ENCODE measurements at regions not wholly inside any gene's neighbourhood (a gene's known extent, or its start where the extent isn't known, plus 50 kb on each side); places are given as distances from the start of the nearest gene placed in this dataset.
"Not testable (repeated sequence)": the region's sequence is repeated elsewhere in the genome, so short reads cannot be mapped to it uniquely, and the experiment has no call there.

DNA sequence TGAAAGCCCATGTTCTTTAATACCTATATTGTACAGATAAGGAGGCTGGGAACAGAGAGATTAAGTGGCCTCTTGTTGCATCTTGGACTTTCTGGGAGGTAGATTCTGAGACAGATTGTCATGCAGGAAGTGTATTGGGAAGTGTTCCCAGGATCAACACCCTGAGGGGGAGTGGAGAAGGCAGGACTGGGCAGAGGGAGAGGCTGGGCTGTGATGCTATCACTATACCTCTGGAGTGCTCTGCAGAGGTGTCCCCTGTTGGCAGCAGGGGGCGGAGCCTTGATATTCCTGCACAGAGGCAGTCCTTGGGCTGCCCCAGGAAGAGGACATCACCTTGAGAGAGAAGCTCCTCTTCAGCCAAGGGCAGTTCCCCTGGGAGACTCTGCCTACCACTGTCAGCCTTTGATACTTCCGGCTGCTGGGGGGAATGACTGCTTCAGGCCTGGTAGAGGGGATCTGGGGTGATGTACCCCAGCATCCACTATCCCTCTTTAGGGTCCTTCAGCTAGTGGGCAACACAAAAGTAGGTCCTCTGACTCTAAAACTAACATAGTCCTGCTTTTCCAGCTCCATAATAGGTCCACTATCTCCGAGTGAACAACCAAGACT lies 97.4 kb upstream of the RNU6-1 start:
- Histone ChIP-seq H3K27me3 (no peaks in the 10 kb centered on the region), H3K9me3 (no peaks in the 10 kb centered on the region), H3K4me1 (no peaks in the 10 kb centered on the region), H3K36me3 (no peaks in the 10 kb centered on the region), H3K4me3 (no peak overlapping the region), H3K27ac (no peak overlapping the region)
- ATAC-seq (peak; percentile 31), DNase-seq (no peak)
- intact Hi-C loops (cut with DNase I): no loop called here
- TF ChIP-seq, protein P1, sequence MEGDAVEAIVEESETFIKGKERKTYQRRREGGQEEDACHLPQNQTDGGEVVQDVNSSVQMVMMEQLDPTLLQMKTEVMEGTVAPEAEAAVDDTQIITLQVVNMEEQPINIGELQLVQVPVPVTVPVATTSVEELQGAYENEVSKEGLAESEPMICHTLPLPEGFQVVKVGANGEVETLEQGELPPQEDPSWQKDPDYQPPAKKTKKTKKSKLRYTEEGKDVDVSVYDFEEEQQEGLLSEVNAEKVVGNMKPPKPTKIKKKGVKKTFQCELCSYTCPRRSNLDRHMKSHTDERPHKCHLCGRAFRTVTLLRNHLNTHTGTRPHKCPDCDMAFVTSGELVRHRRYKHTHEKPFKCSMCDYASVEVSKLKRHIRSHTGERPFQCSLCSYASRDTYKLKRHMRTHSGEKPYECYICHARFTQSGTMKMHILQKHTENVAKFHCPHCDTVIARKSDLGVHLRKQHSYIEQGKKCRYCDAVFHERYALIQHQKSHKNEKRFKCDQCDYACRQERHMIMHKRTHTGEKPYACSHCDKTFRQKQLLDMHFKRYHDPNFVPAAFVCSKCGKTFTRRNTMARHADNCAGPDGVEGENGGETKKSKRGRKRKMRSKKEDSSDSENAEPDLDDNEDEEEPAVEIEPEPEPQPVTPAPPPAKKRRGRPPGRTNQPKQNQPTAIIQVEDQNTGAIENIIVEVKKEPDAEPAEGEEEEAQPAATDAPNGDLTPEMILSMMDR (IDR thresholded peaks at IDR 0.05): no peak

DNA sequence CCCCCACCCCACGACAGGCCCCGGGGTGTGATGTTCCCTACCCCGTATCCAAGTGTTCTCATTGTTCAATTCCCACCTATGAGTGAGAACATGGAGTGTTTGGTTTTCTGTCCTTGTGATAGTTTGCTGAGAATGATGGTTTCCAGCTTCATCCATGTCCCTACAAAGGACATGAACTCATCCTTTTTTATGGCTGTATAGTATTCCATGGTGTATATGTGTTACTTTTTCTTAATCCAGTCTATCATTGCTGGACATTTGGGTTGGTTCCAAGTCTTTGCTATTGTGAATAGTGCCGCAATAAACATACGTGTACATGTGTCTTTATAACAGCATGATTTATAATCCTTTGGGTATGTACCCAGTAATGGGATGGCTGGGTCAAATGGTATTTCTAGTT lies 99.3 kb upstream of the RNU6-1 start:
- H3K4me3 ChIP-seq; H3K27me3 ChIP-seq; DNase-seq; H3K27ac ChIP-seq; H3K4me1 ChIP-seq; intact Hi-C loops (cut with DNase I); H3K9me3 ChIP-seq; ATAC-seq; H3K36me3 ChIP-seq: not testable (repeated sequence)

DNA sequence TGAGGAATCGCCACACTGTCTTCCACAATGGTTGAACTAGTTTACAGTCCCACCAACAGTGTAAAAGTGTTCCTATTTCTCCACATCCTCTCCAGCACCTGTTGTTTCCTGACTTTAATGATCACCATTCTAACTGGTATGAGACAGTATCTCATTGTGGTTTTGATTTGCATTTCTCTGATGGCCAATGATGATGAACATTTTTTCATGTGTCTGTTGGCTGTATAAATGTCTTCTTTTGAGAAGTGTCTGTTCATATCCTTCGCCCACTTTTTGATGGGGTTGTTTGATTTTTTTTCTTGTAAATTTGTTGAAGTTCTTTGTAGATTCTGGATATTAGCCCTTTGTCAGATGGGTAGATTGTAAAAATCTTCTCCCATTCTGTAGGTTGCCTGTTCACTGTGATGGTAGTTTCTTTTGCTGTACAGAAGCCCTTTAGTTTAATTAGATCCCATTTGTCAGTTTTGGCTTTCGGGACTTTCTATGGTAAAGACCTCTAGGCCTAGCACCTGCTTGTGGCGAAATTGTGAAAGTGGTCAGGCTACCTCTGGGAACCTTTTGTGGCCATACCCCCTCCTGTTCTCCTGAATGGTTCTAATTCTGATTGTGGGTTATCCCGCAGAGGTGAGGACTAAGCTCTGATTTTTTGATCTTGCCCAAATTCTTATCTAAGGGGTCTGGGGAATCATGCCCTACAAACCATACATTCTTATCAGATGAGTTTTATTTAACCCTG lies 99.9 kb upstream of the RNU6-1 start:
- H3K27ac ChIP-seq; intact Hi-C loops (cut with DNase I); ATAC-seq; H3K4me1 ChIP-seq; H3K27me3 ChIP-seq; DNase-seq; H3K36me3 ChIP-seq; H3K9me3 ChIP-seq; H3K4me3 ChIP-seq: not testable (repeated sequence)

DNA sequence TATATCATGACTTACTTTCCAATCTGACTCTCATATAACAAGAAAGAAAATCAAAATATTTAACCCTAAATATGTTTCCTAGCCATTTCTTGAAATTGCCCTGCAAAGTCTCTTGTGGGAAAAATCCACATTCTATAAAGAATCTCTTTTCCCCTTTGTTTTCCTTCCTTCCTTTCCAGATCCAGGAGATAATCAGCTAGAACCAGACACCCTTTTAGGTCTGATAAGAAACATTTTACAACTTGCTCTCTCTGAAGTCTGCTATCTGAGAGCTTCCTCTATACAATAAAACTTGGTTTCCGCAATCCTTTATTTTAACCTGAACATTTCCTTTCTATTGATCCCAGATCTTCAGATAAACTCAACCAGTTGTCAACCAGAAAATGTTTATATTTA lies 100.5 kb upstream of the RNU6-1 start:
- Histone ChIP-seq H3K27ac (no peak overlapping the region), H3K36me3 (no peaks in the 10 kb centered on the region), H3K4me1 (no peaks in the 10 kb centered on the region), H3K4me3 (no peak overlapping the region), H3K27me3 (no peaks in the 10 kb centered on the region), H3K9me3 (no peaks in the 10 kb centered on the region)
- TF ChIP-seq, protein P1 (IDR thresholded peaks at IDR 0.05): no peak
- intact Hi-C loops (cut with DNase I): no loop called here
- ATAC-seq (no peak), DNase-seq (no peak)

DNA sequence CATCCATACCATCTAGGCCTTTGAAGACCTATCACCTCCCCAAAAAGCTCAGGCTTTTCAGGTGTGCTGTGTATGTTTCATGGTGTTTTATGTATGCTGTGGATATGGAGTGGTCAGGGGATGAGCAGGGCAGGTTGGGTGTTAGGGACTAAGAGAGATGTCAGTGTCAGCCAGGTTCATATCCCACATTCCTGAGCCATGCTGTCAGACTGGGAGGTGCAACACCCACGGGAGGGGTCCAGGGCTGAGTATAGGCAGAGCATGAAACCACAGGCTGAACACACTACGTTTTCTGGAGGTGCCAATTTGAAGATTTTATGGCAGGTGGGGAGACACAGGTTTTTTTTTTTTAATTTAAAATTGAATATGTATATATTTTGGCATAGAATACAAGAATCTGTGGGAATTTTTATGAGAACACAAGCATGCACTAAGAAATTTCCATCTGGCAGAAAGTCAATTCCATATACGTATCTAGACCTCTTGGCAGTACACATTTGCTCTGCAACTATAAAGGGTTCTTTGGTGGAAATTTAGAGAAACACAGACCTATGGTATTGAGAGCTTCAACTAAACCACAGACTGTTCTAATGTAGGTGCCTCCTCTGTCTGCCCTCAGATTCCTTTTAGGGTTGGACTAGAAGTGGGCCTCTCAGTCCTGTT lies 101.9 kb upstream of the RNU6-1 start:
- H3K36me3 ChIP-seq: no peaks in the 10 kb centered on the region
- DNase-seq (no peak), ATAC-seq (peak; percentile 68)
- H3K27me3 ChIP-seq: no peaks in the 10 kb centered on the region
- no peak overlapping the region for H3K4me3 ChIP-seq
- H3K9me3 ChIP-seq: no peaks in the 10 kb centered on the region
- intact Hi-C loops (cut with DNase I): no loop called here
- TF ChIP-seq, protein P1 (IDR thresholded peaks at IDR 0.05): no peak
- no peaks in the 10 kb centered on the region for H3K4me1 ChIP-seq
- no peak overlapping the region for H3K27ac ChIP-seq

DNA sequence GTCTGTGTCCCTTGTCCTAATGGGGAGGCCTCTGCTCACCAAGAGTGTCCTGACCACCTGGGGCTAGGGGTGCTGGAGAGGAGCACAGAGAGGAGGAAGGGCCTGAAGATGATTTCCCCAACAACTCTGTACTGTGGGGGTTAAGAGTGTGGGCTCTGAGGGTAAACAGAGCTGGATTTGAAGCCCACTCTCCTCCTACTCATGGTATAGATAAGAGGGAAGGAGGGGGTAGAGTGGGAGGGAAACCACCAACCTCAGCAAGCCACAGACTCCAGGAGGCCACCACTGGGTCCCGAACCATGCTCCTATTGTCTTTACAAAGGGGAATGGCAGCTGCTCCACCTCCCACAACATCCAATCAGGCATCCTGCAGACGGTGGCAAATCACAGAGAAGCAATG lies 103.6 kb upstream of the RNU6-1 start:
- DNase-seq: no peak
- no peaks in the 10 kb centered on the region for H3K36me3 ChIP-seq
- H3K4me1 ChIP-seq: no peaks in the 10 kb centered on the region
- intact Hi-C loops (cut with DNase I): no loop called here
- no peaks in the 10 kb centered on the region for H3K27me3 ChIP-seq
- TF ChIP-seq, protein P1 (IDR thresholded peaks at IDR 0.05): no peak
- no peak overlapping the region for H3K27ac ChIP-seq
- H3K4me3 ChIP-seq: no peak overlapping the region
- ATAC-seq: no peak
- H3K9me3 ChIP-seq: no peaks in the 10 kb centered on the region

Data from upper lobe of right lung (tissue), 1 donor.